NCI-H82 treated with DMSO at 0.1 percent for 48 hours (cell line): ENCODE measurements at regions not wholly inside any gene's neighbourhood (a gene's known extent, or its start where the extent isn't known, plus 50 kb on each side); places are given as distances from the start of the nearest gene placed in this dataset.
"Not testable (repeated sequence)": the region's sequence is repeated elsewhere in the genome, so short reads cannot be mapped to it uniquely, and the experiment has no call there.

Experiments
- DNase-seq: peaks from one replicate; lab custom pipeline; 2025; ENCODE audit not compliant: unreplicated experiment; lab: John Stamatoyannopoulos, UW

DNA sequence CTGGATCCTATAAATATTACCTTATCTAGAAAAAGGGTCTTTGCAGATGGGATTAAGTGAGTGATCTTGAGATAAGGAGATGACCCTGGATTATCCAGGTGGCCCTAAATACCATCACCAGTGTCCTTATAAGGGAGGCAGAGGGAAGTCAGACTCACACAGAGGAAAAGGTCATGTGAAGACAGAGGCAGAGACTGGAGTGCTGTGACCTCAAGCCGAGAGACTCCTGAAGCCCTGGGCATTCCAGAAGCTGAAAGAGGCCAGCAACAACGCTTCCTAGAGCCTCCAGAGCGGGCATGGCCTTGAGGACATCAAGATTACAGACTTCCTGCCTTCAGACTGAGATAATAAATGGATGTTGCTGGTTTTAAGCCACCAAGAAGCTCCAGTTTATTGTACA, 118.8 kb downstream of the ATPSCKMT start:
- peak; percentile 7 for DNase-seq

DNA sequence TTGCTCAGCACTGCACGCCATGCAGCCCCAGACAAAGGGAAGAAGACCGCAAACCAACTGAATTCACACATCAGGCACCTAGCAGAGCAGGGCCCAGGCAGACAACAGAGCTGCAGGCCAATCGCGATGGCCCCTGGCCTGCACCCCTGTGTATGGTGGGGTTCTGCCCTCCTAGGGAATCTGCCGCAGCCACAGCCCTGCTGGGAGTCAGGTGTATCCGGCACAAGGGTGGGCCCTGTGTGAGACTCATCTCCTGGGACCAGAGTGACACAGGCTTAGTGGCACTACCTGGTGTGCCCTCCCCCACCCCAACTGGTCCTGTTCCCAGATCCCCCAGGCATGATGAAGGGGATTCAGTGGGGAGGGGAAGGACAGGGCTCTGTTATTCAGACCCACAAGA, 122.8 kb downstream of the ATPSCKMT start:
- DNase-seq: no peak

DNA sequence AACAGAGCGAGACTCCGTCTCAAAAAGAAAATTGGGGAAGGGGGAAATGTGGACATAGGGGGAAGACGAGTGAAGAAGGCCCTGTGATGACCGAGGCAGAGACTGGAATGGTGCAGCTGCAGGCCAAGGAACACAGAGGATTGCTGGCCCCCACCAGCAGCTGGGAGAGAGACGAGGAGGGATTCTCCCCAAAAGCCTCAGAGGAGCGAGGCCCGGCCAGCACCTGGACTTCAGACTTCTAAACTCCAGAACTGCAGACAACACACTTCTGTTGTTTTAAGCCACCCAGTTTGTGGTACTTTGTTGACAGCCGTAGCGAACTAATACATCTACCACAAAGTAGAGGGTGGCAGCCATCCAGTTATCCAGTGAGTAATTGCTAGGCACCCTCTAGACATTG, 124.6 kb downstream of the ATPSCKMT start:
- no peak for DNase-seq

DNA sequence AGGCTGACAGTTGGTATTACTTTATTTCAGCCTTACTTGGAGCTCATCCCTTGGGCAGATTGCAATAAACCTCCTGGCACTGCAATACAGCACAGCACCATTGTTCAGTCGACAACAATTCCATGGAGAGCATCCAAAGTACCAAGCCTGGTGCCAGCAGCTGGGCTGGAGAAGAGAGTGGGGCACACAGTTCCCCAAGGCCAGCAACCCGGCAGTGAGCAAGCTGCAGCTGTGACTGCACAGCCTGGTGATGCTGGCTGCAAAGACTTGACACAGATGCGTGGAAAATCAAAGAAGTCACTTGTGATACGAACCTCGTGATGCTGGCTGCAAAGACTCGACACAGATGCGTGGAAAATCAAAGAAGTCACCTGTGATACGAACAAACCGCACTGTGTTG, 125.4 kb downstream of the ATPSCKMT start:
- no peak for DNase-seq

DNA sequence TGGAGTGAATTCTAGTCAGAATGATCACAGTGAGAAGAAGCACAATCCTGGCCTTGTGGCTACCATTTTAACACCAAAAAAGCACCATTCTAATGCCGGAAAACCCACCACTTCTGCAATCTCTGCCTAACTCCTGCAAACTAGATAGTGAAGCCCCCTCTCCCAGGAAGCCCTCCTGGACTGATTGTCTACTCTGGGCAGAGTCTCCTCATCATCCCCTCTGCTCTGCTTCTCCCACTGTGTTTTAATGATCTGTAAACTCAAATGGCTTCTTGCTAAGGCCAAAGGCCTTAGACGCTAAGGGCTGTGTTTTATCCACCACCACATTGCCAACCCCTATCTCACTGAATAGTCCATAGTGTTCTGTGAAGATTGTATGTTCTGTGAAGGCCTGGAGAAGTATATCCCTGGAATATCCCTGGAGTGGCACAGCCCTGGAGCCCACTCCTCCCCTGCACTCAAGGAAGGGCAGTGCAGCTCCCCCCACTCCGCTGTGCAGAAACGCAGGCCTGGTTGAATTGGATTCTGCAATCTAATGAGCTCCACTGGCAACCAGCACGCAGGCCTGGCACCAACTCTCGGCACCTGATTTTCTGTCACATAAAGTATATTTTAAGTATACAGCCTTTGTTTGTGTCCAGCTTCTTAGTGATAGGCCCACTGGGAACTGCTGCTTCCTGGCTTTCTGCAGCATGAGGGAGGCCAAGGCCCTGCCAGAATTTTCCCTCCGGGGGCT, 126.3 kb downstream of the ATPSCKMT start:
- DNase-seq: no peak

DNA sequence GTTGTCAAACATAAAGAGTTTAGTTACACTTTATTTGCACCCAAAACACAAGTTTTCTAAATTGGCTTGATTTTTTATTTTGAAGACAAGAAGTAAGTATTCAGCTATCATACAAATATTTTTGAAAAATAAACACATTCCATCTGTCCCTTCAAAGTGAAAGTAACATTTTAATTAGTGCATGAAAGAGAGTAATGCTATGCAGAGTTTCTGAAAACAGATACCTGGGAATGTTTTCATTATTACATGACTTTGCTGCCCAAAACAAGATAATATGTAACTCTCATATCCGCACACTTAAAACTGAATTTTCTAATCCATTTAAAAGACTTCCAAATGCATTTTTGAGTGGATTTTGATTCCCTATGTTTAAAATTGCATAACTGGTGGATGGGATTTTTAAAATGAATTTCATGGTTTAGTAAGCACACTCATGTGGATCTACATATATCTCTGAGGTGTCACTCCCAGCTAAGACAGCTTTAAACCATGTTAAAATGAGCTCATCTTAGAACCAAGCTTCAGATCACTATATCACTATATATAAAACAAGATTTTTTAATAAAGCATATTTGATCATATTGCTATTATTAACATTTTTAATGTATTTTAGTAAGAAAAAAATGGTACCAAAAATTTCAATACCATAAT, 127.5 kb downstream of the ATPSCKMT start:
- DNase-seq: no peak

DNA sequence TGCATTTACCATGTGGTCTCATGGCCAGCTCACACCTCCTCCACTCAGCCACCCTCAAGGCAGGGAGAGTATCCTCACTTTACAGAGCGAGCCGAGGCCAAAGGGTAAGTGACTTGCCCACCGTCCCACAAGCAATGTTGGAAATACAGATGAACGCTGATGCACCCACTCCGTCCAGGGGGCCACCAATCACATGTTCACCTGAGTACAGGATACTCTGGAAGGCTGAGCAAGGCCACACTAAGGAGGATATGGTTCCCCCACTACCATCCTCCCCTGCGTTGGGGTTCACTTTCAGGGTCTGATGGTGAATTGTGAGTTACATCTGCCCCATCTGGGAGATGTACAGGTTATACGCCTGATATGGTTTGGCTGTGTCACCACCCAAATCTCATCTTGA, 128.8 kb downstream of the ATPSCKMT start:
- no peak for DNase-seq

DNA sequence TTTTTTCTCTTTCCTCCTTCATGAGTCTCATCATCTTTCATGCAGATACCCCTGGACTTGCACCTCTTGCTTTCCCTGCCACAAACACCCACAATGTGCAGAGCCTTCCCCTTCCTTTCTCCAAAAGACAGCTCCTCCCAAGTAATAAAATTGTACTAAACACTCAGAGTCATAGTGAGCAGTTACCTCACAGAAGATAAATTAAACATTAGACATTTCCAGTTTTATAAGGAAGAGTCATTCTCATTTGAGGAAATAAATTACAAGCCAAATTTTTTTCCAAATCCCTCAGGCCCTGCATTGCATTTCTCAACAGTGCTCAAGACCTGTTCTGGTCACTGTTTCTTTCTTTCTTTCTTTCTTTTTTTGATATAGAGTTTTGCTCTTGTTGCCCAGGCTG, 131.5 kb downstream of the ATPSCKMT start:
- no peak for DNase-seq

DNA sequence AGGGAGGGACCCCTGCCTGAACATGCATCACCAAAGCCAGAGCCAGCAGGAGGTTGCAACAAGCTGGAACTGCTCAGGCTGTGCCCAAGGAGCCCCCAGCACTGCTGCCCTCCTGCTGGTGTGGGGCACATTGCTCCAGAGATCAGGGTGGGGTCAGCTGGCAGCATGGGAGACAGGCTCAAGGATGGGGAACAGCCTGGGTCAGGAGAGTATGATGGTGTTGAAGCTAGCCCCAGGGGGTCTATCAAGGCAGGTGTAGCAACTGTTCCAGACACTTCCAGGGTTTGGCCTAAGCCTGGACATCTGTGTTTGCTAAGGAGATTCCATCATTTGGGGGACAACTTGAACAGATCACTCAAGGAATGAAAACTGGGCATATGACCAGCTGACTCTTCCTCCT, 133.1 kb downstream of the ATPSCKMT start:
- DNase-seq: no peak

DNA sequence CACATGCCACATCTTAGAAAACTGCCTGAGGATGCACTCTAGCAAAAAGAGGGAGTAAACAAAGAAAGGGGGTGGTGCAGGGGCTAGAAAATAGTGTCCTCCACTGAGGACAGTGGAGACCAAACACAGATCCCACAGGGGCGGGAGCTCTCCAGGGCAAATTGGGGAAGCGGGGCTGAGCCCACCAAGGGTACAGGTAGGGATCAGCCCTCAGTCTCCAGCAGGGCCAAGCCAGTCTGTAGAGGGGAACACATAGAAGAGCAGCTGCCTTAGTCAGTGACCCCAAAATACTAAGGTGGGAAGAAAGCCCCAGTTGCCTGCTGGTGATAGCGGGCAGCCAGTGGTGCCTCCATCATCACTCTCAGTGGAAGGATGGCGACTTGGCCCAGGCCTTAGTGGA, 134.0 kb downstream of the ATPSCKMT start:
- DNase-seq: no peak

DNA sequence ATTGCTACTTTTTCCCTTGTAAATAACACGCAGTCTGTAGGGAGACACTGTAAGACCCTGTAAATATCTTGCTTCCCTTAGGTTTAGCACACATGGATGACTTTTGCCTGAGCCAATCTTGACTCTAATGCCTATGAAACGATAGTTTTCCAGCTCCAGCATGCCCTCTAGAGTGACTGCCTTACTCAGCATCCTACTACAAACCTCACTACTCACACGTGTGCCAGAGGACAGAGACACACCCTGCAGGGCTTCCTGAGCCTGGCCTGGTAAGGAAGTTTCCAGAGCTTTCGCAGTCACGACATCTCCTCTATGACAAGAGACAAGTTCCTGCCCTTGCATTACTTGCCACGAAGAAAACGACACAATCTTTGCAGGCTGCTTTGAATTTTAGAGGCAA, 138.1 kb downstream of the ATPSCKMT start:
- no peak for DNase-seq

DNA sequence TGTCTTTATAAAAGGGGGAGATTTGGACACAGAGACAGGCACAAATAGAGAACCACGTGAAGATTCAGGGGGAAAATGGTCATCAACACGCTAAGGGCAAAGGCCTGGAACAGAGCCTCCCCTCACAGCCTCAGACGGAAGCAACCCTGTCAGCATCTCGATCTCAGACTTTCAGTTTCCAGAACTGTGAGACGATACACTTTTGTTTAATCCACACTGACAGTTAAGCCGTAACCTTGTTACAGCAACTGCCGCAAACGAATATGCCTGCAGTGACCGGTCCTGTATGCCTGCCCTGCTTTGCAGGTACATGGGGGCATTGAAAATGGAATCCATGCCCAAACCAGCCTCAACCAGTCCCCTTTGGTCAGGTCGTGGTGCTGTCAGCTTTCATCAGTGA, 139.5 kb downstream of the ATPSCKMT start:
- DNase-seq: no peak

DNA sequence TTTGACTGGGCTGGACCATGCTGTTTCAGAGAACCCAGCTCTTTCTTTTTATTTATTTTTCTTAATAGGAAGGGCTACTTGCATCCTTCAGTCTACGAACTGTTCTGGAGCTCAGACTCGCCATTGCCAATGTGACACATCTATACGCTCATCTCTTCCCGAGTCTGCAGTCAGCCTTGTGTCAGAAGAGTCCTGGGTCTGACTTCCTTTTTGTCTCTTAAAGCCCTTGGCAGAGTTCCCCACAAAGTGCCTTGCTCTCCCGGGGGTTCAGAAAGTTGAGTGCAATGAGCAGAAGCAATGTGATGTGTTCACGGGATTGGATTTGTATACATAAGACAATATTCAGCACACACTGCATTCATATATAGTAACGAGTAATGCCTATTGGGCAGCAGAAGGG, 140.4 kb downstream of the ATPSCKMT start:
- no peak for DNase-seq

DNA sequence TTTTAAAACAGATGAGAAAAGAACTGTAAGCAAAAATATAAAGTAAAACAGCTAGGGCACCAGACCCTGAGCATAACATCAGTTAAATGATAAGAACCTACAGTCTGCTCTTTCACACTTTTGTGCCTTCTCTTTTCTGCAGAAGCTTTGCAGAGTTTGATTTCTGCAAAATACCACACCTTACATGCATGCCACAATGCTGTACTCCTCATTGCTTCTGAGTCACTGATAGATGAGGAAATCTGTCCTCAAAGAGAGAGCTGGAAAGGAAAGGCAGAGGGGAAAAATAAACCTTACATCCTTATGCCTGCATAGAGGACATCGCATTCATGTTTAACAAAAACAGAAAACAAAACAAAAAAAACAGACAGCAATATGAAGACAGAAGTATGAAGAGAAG, 142.9 kb downstream of the ATPSCKMT start:
- no peak for DNase-seq

DNA sequence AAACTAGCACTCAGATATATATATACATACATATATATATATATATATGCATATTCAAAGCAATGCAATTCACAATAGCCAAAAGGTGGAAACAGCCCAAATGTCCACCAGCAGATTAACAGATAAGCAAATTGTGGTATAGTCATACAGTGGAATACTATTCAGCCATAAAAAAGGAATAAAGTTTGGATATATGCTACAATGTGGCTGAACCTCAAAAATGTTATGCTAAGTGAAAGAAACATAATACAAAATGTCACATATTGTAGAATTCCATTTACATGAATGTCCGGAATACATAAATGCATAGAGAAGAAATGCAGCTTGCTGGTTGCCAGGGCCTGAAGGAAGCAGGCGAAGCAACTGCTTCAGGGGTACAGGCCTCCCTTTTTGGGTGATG, 143.4 kb downstream of the ATPSCKMT start:
- no peak for DNase-seq

DNA sequence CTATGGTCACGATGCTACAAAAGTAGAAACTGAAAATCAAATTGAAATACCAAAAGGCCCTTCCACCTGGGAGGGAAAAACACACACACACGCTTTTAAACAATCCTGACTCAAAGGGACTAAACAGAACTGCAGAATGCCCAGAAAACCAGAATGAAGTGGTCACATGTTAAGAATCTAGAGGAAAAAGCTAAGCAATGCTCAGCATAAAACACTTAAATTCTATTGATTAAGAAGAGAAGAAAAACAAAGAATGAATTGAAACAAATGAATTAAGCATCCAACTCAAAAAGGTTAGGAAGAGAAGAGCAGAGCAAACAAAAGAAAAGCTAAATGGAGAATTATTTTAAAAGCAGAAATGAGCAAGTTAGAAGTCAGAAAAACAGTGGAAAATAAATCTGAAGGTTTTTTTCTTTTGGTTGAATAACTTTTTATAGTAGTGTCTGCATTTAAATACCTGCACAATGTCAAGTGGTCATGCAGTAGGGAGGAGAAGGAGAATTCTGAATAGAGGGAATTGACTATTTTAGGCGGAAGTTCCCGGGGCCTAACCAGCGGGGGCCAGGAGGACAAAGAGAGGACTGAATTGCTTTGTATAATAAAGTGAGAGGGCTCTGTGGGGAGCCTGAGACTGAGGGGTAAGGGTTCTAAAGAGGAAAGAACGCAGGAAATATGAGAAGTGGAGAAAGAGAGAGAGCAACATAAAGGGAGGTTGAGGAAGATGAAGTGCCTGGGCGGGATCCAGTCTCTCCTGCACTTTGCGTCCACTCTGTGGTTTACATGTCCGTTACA, 146.8 kb downstream of the ATPSCKMT start:
- no peak for DNase-seq

DNA sequence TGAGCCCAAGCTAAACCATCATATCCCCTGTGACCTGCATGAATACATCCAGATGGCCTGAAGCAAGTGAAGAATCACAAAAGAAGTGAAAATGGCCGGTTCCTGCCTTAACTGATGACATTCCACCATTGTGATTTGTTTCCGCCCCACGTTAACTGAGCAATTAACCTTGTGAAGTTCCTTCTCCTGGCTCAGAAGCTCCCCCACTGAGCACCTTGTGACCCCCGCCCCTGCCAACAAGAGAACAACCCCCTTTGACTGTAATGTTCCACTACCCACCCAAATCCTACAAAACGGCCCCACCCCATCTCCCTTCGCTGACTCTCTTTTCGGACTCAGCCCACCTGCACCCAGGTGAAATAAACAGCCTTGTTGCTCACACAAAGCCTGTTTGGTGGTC, 147.5 kb downstream of the ATPSCKMT start:
- DNase-seq: not testable (repeated sequence)

DNA sequence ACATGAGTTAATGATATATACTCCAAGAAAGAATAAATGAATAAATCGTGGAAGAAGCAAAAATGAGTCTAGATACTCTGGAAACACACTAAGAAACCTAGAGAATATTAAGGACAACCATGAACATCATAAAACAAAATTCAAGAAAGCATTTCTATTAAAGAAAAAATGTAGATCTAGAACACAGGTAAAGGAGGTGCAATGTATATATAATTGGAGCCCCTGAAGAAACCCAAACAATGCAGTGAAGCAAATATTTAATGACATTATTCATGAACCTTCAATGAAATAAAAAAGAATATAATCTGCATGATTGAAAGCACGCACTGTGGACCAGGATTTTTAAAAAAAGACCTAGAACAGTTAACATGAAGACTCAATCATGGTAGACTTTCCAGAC, 150.1 kb downstream of the ATPSCKMT start:
- no peak for DNase-seq

DNA sequence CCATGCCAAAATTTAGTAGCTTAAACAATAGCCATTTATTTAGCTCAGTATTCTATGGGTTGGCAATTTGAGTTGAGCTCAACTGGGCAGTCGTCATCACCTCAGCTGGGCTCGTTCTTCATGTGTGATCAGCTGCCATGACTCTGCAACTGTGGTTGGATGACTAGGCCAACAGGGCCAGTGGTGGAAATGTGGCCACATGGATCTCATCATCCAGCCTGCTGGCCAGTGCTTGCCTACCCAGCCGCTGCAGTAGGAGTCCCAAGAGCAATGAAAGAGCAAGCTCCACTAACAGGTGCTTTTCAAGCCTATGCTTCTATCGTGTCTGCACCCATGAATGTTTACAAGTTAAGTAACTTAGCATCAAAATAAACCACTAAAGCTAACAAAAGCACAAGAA, 158.0 kb downstream of the ATPSCKMT start:
- DNase-seq: no peak

DNA sequence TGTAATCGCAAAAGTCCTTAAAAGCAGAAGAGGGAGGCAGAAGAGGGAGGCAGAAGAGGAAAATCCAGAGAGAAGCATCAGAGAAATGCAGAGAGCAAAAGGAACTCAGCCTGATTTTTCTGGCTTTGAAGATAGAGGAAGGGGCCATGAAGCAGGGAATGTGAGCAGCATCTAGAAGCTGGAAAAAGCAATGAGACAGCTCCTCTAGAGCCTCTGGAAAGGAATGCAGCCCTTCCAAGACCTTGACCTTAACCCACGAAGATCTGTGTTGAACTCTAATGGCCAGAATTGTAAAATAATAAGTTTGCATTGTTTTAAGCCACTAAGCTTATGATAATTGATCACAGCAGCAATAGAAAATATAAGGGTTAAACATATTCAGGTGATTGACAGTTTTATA, 159.6 kb downstream of the ATPSCKMT start:
- DNase-seq: no peak

DNA sequence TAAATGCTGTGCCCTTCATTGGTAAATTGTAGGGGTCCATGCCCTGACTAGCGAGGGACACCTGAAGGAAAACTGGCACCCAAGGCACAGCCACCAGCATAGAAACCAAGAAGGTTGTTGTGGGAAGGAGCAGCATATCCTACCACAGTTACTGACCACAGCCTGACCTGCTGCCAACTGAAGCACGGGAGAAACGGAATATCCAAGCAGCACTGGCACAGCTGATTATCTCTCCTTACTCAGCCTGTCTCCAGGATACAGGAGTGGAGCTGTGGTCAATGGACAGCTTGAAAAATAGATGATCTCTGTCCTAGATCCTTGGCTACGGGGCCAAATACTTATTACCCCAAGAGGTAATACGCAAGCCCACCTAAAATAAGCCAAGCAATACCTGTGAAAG, 164.5 kb downstream of the ATPSCKMT start:
- no peak for DNase-seq

DNA sequence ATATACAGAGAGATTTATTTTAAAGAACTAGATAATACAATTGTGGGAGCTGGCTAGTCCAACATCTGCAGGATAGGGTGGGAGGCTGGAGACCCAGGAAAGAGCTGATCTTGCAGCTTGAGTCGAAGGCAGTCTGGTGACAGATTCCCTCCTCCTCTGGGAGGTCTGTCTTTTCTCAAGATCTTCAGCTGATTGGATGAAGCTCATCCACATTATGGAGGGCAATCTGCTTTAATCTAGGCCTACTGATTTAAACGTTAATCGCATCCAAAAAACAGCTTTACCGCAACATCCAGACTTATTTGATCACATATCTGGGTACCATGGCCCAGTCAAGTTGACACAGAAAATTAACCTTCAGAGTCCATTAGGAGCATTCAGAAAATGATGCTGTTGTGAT, 168.1 kb downstream of the ATPSCKMT start:
- no peak for DNase-seq
